DOHH2 (cell line): ENCODE measurements at regions not wholly inside any gene's neighbourhood (a gene's known extent, or its start where the extent isn't known, plus 50 kb on each side); places are given as distances from the start of the nearest gene placed in this dataset.

Source experiments
- H3F3A ChIP-seq: fragments of 200-600 bp; sonication (generic), shearing (Covaris generic); 2 replicates; pipeline ENCODE4 v1.6.0; 2016; ENCODE audit warnings: antibody characterized with exemption, mild to moderate bottlenecking; ENCODE audit not compliant: control insufficient read depth, insufficient read depth
- H3K27ac ChIP-seq: fragments of 200-600 bp; sonication (generic); 2 replicates; pipeline ENCODE4 v1.5.1; 2014; ENCODE audit warnings: low read depth, mild to moderate bottlenecking, low read length, moderate library complexity
- H3K27me3 ChIP-seq: fragments of 200-600 bp; sonication (generic); 2 replicates; pipeline ENCODE4 v1.6.1; 2014; ENCODE audit warnings: mild to moderate bottlenecking, low read length, mixed read lengths; ENCODE audit not compliant: control insufficient read depth
- H3K36me3 ChIP-seq: fragments of 200-600 bp; sonication (generic); 2 replicates; pipeline ENCODE4 v1.6.1; 2014; ENCODE audit warnings: mild to moderate bottlenecking, low read length, moderate library complexity, mixed read lengths; ENCODE audit not compliant: control insufficient read depth
- H3K4me1 ChIP-seq: fragments of 200-600 bp; sonication (generic); 2 replicates; pipeline ENCODE4 v1.6.1; 2014; ENCODE audit warnings: mild to moderate bottlenecking, low read length, mixed read lengths; ENCODE audit not compliant: control insufficient read depth
- H3K4me2 ChIP-seq: fragments of 200-600 bp; sonication (generic); 2 replicates; pipeline ENCODE4 v1.6.0; 2014; ENCODE audit warnings: mild to moderate bottlenecking, low read length, moderate library complexity
- H3K4me3 ChIP-seq: fragments of 200-600 bp; sonication (generic); 2 replicates; pipeline ENCODE4 v1.5.1; 2014; ENCODE audit warnings: mild to moderate bottlenecking, low read length, mixed read lengths
- H3K79me2 ChIP-seq: fragments of 200-600 bp; sonication (generic); 2 replicates; pipeline ENCODE4 v1.6.1; 2014; ENCODE audit warnings: mild to moderate bottlenecking, low read length, mixed read lengths; ENCODE audit not compliant: control insufficient read depth
- H3K9me2 ChIP-seq: fragments of 200-600 bp; sonication (generic); replicated peaks from 2 replicates; pipeline ENCODE4 v1.6.1; 2014; ENCODE audit warnings: mild to moderate bottlenecking, low read length, mixed read lengths; ENCODE audit not compliant: control insufficient read depth
- H3K9me3 ChIP-seq: fragments of 200-600 bp; sonication (generic); 2 replicates; pipeline ENCODE4 v1.6.1; 2014; ENCODE audit warnings: antibody characterized with exemption, low read length, mixed read lengths; ENCODE audit not compliant: control insufficient read depth, insufficient read depth
- H4K20me1 ChIP-seq: fragments of 200-600 bp; sonication (generic); 2 replicates; pipeline ENCODE4 v1.6.0; 2014; ENCODE audit warnings: low read depth, mild to moderate bottlenecking, antibody characterized with exemption, low read length, moderate library complexity; ENCODE audit not compliant: control insufficient read depth, insufficient read depth
- CTCF ChIP-seq: fragments of 200-600 bp; sonication (generic); IDR thresholded peaks from one replicate; pipeline ENCODE4 v1.5.1; 2014; ENCODE audit warnings: antibody characterized with exemption, mild to moderate bottlenecking, low read depth, low read length; ENCODE audit not compliant: poor library complexity, severe bottlenecking
- EZH2phosphoT487 ChIP-seq: fragments of 200-600 bp; sonication (generic); IDR thresholded peaks from 2 replicates; pipeline ENCODE4 v1.6.1; 2017; ENCODE audit warnings: borderline replicate concordance, mild to moderate bottlenecking, antibody characterized with exemption, low read length, moderate library complexity, mixed read lengths

- Histone ChIP-seq H3K27ac (no peak overlapping the region), H3K27me3 (no peaks in the 10 kb centered on the region), H3K9me2 (no peaks in the 10 kb centered on the region), H4K20me1 (no peaks in the 10 kb centered on the region), H3K4me1 (no peaks in the 10 kb centered on the region), H3K79me2 (no peaks in the 10 kb centered on the region), H3F3A (no peaks in the 10 kb centered on the region), H3K9me3 (peaks cover 5% of the 10 kb centered on the region; the same call in 1 of the 2 replicates), H3K4me2 (no peak overlapping the region), H3K36me3 (no peaks in the 10 kb centered on the region), H3K4me3 (no peak overlapping the region)
- no peak for TF ChIP-seq EZH2phosphoT487
- no peak for TF ChIP-seq CTCF
These were observed 166.8 kb upstream of the MTNR1B start for GRCh38 chr11:92802644-92803043.

- TF ChIP-seq EZH2phosphoT487: no peak
- Histone ChIP-seq H3K4me3 (no peak overlapping the region), H3K79me2 (no peaks in the 10 kb centered on the region), H3F3A (no peaks in the 10 kb centered on the region), H3K27me3 (no peaks in the 10 kb centered on the region), H3K36me3 (no peaks in the 10 kb centered on the region), H3K9me3 (peaks cover 2% of the 10 kb centered on the region; the same call in 1 of the 2 replicates), H3K27ac (no peak overlapping the region), H3K4me1 (no peaks in the 10 kb centered on the region), H3K4me2 (no peak overlapping the region), H3K9me2 (no peaks in the 10 kb centered on the region), H4K20me1 (no peaks in the 10 kb centered on the region)
These were observed 166.1 kb upstream of the MTNR1B start for GRCh38 chr11:92803391-92803790.

- Histone ChIP-seq H3K79me2 (no peaks in the 10 kb centered on the region), H3K4me3 (no peak overlapping the region), H3K36me3 (no peaks in the 10 kb centered on the region), H3F3A (no peaks in the 10 kb centered on the region), H3K9me2 (no peaks in the 10 kb centered on the region), H3K4me1 (no peaks in the 10 kb centered on the region), H3K4me2 (no peak overlapping the region), H3K27me3 (no peaks in the 10 kb centered on the region), H4K20me1 (no peaks in the 10 kb centered on the region), H3K27ac (no peak overlapping the region), H3K9me3 (peaks cover 2% of the 10 kb centered on the region; the same call in 1 of the 2 replicates)
- no peak for TF ChIP-seq EZH2phosphoT487
- TF ChIP-seq CTCF: no peak
These were observed 165.0 kb upstream of the MTNR1B start for GRCh38 chr11:92804388-92804966.

GRCh38 chr11:92808022-92808421, 161.4 kb upstream of the MTNR1B start:
- H3K4me2 ChIP-seq: no peak overlapping the region
- no peaks in the 10 kb centered on the region for H3K4me1 ChIP-seq
- no peaks in the 10 kb centered on the region for H3K27me3 ChIP-seq
- H3K4me3 ChIP-seq: no peak overlapping the region
- no peaks in the 10 kb centered on the region for H3K9me2 ChIP-seq
- no peak overlapping the region for H3K27ac ChIP-seq
- no peaks in the 10 kb centered on the region for H3K79me2 ChIP-seq
- H4K20me1 ChIP-seq: no peaks in the 10 kb centered on the region
- TF ChIP-seq EZH2phosphoT487 (no peak), CTCF (no peak)
- no peaks in the 10 kb centered on the region for H3F3A ChIP-seq
- H3K9me3 ChIP-seq: no peaks in the 10 kb centered on the region
- no peaks in the 10 kb centered on the region for H3K36me3 ChIP-seq
